ENCODE measurements at regions not wholly inside any gene's neighbourhood (a gene's known extent, or its start where the extent isn't known, plus 50 kb on each side); places are given as distances from the start of the nearest gene placed in this dataset.

DNA sequence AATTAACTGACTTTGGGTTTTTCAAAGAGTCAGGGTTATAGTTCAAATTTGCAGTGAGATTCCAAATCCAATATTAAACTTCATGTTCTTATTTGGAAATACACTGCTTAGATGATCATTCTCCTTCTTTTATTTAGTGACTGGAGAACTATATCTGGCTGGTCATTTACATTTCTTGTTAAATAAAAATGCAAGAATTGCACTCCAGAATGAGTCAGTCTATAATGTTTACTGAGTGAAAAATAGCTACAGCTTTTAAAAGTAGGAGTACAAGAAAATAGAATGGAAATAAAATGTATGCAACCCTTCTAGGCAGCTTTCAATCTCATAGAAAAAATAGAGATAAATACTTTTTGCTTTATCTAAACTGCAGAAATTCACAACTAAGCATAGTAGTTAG, 54.5 kb upstream of the CD2AP start:
- TF ChIP-seq POLR2A (IDR thresholded peaks at IDR 0.05; ENCODE audit: low read length), result no peak
- TF ChIP-seq PBX3 (IDR thresholded peaks at IDR 0.05), result no peak
- TF ChIP-seq EP300 (IDR thresholded peaks at IDR 0.05), result no peak
- no peak for TF ChIP-seq CTCF (IDR thresholded peaks at IDR 0.05)
- no peak for TF ChIP-seq CBX2 (IDR thresholded peaks at IDR 0.05; ENCODE audit: borderline replicate concordance, low read depth)
- no peak for TF ChIP-seq MAX (IDR thresholded peaks at IDR 0.05)
- TF ChIP-seq NR3C1 (IDR thresholded peaks at IDR 0.05), result no peak
- no peak for TF ChIP-seq RFX5 (IDR thresholded peaks at IDR 0.05)
- TF ChIP-seq MYC (IDR thresholded peaks at IDR 0.05; ENCODE audit: borderline replicate concordance, low read length), result no peak
- no peak for TF ChIP-seq ZFP36 (IDR thresholded peaks at IDR 0.05; ENCODE audit: borderline replicate concordance, partially characterized antibody)
- TF ChIP-seq HOXA7 (CRISPR knock-in tag; IDR thresholded peaks at IDR 0.05), result no peak
- TF ChIP-seq RAD21 (conservative IDR thresholded peaks at IDR 0.05 in 1 of 2, IDR thresholded peaks at IDR 0.05 in 1 of 2), result no peak
